HEK293T (cell line): ENCODE measurements at regions not wholly inside any gene's neighbourhood (a gene's known extent, or its start where the extent isn't known, plus 50 kb on each side); places are given as distances from the start of the nearest gene placed in this dataset.

ENCODE experiments used
- L3MBTL2 ChIP-seq: fragments of 450-650 bp; conservative IDR thresholded peaks from 2 replicates; pipeline ENCODE4 v1.6.1; 2016; ENCODE audit warnings: mild to moderate bottlenecking
- NFRKB ChIP-seq: fragments of 450-650 bp; IDR thresholded peaks from 2 replicates; pipeline ENCODE4 v1.6.1; 2016; ENCODE audit warnings: mild to moderate bottlenecking, moderate library complexity
- SP1 ChIP-seq: fragments of 450-650 bp; IDR thresholded peaks from 2 replicates; pipeline ENCODE4 v1.6.1; 2017
- SUZ12 ChIP-seq: fragments of 450-650 bp; IDR thresholded peaks from 2 replicates; pipeline ENCODE4 v1.6.1; 2016; ENCODE audit warnings: mild to moderate bottlenecking

DNA sequence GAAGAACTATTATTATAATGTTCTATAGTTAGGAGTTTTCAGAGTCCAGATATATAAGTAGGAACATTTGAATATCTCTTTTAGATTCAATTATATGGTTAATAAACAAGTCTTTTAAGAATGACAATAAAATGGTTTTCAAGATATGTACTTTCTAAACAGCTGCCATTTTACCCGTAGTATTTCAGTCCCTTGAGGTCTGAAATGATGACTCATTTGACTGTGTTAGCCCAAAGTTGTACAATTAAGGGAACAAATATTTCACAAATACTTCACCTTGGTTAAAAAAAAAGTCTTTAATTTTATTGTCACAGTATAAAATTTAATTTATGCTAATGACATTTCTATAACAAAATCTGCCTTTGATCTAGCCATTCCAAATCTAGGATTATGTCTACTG, 91.6 kb upstream of the TANK start:
- TF ChIP-seq NFRKB (no peak), SUZ12 (no peak), SP1 (no peak), L3MBTL2 (no peak)
